ENCODE measurements at regions not wholly inside any gene's neighbourhood (a gene's known extent, or its start where the extent isn't known, plus 50 kb on each side); places are given as distances from the start of the nearest gene placed in this dataset.

DNA sequence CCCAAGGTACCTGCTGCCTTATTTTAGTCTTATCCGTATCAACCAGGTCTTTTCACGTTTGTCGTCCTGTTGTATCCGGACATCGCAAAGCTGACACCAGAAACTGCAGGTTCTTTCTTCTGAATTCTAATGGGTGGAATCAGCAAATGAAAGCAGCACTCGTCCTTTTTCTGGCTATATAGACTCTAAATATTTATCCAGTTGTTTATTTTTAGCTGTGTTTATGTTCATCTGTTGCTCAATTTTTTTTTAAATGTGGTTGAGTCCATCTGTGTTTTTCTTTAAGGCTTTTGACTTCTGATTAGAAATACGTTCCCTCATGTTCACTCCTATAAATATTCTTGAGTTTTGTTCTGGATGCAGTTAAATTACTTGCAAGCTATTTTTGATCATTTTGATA, 831.7 kb downstream of the MTRR start:
- TF ChIP-seq, protein P1, sequence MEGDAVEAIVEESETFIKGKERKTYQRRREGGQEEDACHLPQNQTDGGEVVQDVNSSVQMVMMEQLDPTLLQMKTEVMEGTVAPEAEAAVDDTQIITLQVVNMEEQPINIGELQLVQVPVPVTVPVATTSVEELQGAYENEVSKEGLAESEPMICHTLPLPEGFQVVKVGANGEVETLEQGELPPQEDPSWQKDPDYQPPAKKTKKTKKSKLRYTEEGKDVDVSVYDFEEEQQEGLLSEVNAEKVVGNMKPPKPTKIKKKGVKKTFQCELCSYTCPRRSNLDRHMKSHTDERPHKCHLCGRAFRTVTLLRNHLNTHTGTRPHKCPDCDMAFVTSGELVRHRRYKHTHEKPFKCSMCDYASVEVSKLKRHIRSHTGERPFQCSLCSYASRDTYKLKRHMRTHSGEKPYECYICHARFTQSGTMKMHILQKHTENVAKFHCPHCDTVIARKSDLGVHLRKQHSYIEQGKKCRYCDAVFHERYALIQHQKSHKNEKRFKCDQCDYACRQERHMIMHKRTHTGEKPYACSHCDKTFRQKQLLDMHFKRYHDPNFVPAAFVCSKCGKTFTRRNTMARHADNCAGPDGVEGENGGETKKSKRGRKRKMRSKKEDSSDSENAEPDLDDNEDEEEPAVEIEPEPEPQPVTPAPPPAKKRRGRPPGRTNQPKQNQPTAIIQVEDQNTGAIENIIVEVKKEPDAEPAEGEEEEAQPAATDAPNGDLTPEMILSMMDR (IDR thresholded peaks at IDR 0.05): no peak

DNA sequence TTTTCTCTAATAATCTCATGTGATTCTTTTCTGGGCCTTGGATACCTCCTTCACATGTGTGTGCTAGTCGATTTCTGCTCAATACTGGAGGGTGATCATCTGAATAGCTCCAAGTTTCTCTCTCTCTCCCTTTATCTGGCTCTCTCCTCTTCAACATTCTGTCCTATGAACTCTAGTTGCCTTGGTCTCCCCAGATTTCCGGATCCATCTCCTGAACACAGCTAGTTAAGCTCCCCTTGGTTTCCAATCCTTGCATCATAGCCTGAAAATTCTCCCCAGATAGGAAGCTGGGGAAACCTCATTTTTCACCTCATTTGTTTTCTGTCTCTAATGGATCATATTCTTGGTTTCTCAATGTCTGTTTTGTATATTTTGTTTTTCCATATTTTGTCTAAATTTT, 832.3 kb downstream of the MTRR start:
- Histone ChIP-seq H3K27ac (no peak overlapping the region), H3K4me3 (no peak overlapping the region), H3K4me1 (no peaks in the 10 kb centered on the region), H3K36me3 (ENCODE audit: low read depth, missing control alignments) (no peaks in the 10 kb centered on the region), H3K9me3 (no peaks in the 10 kb centered on the region), H3K27me3 (no peaks in the 10 kb centered on the region)
- no peak for TF ChIP-seq POLR2A (IDR thresholded peaks at IDR 0.05)
- intact Hi-C loops (cut with DNase I; ENCODE audit: low total_unique reads): no loop called here
- no peak for DNase-seq
- 74 to 78% methylated on average over 2 of the region's 2 CpGs for WGBS, 2 donors

More for the DNA sequence above, 831.7 kb downstream of the MTRR start:
- 81 to 83% methylated on average over 7 of the region's 7 CpGs for WGBS, 2 donors
- Histone ChIP-seq H3K4me3 (no peak overlapping the region), H3K4me1 (no peaks in the 10 kb centered on the region), H3K27me3 (no peaks in the 10 kb centered on the region), H3K36me3 (ENCODE audit: low read depth, missing control alignments) (no peaks in the 10 kb centered on the region), H3K27ac (no peak overlapping the region), H3K9me3 (no peaks in the 10 kb centered on the region)
- intact Hi-C loops (cut with DNase I; ENCODE audit: low total_unique reads): no loop called here
- no peak for DNase-seq

DNA sequence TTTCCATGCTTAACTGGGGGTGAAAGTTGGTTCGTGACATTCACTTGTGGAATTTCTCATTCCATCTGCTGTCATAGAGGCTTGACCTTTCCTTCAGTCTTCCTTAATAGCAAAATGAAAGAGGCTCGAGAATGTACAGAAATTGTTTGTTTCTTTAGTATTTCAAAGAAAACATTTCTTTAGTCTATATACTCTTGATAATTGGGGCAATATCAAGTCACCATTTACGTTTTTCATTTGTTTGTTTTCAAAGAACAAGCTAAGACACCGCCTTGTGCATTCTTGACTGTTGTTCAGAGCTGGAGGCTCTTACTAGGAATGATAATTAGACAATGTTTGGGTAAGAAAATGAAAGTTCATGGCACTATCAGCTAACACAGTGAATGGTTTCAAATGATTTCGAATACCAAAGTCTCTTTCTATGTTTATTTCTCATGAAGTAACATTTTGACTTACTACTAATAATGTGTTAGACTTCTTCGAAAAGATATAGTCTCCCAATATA, 835.4 kb downstream of the SEMA5A start:
- TF ChIP-seq, protein P1 (IDR thresholded peaks at IDR 0.05): no peak
- no peak for TF ChIP-seq POLR2A (IDR thresholded peaks at IDR 0.05)
- no peak for DNase-seq
- Histone ChIP-seq H3K4me1 (no peaks in the 10 kb centered on the region), H3K9me3 (no peaks in the 10 kb centered on the region), H3K36me3 (ENCODE audit: low read depth, missing control alignments) (no peaks in the 10 kb centered on the region), H3K27me3 (no peaks in the 10 kb centered on the region), H3K4me3 (no peak overlapping the region), H3K27ac (no peak overlapping the region)
- WGBS, 2 donors: 80 to 83% methylated on average over 6 of the region's 6 CpGs
- intact Hi-C loops (cut with DNase I; ENCODE audit: low total_unique reads): no loop called here

DNA sequence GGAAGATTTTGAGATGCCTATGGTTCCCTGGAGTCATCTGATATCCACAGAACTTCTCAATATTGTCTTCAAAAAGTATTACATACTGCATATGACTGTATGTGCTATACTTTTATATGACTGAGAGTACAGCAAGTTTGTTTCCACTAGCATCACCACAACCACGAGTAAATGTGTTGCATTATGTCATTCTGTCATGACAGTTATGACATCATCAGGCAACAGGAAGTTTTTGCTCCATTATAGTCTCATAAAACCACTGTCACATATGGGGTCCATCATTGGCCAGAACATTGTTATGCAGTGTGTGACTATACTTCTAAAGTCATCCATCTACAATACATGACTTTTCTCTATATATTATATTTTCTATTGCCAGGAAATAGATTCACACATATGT, 831.7 kb downstream of the SEMA5A start:
- H3K9me3 ChIP-seq: no peaks in the 10 kb centered on the region
- intact Hi-C loops (cut with DNase I; ENCODE audit: low total_unique reads): no loop called here
- no peak overlapping the region for H3K4me3 ChIP-seq
- WGBS, 2 donors: 71 to 76% methylated on average over 1 of the region's 1 CpG
- no peaks in the 10 kb centered on the region for H3K36me3 ChIP-seq (ENCODE audit: low read depth, missing control alignments)
- TF ChIP-seq, protein P1 (IDR thresholded peaks at IDR 0.05): no peak
- TF ChIP-seq POLR2A (IDR thresholded peaks at IDR 0.05): no peak
- H3K27ac ChIP-seq: no peak overlapping the region
- H3K27me3 ChIP-seq: no peaks in the 10 kb centered on the region
- no peaks in the 10 kb centered on the region for H3K4me1 ChIP-seq
- DNase-seq: no peak

DNA sequence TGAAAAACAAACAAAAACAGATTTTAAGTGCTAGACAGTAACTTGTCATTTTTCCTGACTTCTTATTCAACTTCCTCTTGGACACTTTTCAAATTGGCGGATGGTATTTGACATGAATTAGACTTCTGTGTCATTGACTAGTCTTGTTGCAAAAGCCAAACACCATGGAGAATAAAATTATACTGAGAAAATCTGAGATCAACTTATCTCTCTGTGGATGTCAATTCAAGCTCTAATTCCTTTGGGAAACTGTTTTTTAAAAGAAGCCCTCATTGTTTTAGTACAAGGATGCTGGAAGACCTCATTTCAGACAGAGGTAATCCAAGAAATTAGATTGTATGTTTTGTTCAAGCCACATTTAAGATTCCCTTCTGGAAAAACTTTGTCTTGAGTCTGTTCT, 831.0 kb downstream of the SEMA5A start:
- intact Hi-C loops (cut with DNase I; ENCODE audit: low total_unique reads): no loop called here
- H3K36me3 ChIP-seq (ENCODE audit: low read depth, missing control alignments): no peaks in the 10 kb centered on the region
- 85 to 89% methylated on average over 1 of the region's 1 CpG for WGBS, 2 donors
- H3K4me3 ChIP-seq: no peak overlapping the region
- no peak overlapping the region for H3K27ac ChIP-seq
- no peaks in the 10 kb centered on the region for H3K9me3 ChIP-seq
- no peak for DNase-seq
- H3K27me3 ChIP-seq: no peaks in the 10 kb centered on the region
- H3K4me1 ChIP-seq: no peaks in the 10 kb centered on the region
- TF ChIP-seq, protein P1 (IDR thresholded peaks at IDR 0.05): no peak
- no peak for TF ChIP-seq POLR2A (IDR thresholded peaks at IDR 0.05)
